ENCODE measurements at regions not wholly inside any gene's neighbourhood (a gene's known extent, or its start where the extent isn't known, plus 50 kb on each side); places are given as distances from the start of the nearest gene placed in this dataset.
"Not testable (repeated sequence)": the region's sequence is repeated elsewhere in the genome, so short reads cannot be mapped to it uniquely, and the experiment has no call there.

- ATAC-seq (no peak), DNase-seq (no peak)
- CTCF ChIA-PET, result no interaction called here
- H3K4me3 Mint-ChIP-seq, result no peak overlapping the region
- no peaks in the 10 kb centered on the region for H3K4me1 Mint-ChIP-seq
- no peaks in the 10 kb centered on the region for H3K27me3 Mint-ChIP-seq
- no peak overlapping the region for H3K27ac Mint-ChIP-seq
- H3K36me3 Mint-ChIP-seq, result no peaks in the 10 kb centered on the region
- H3K9me3 Mint-ChIP-seq (ENCODE audit: low read depth), result peaks cover 6% of the 10 kb centered on the region
Observed at GRCh38 chr3:86887876-86888275, 103.1 kb downstream of the VGLL3 start.

- Mint-ChIP-seq H3K4me3 (no peak overlapping the region), H3K27me3 (no peaks in the 10 kb centered on the region), H3K36me3 (no peaks in the 10 kb centered on the region), H3K4me1 (no peaks in the 10 kb centered on the region), H3K9me3 (ENCODE audit: low read depth) (peaks cover 5% of the 10 kb centered on the region), H3K27ac (no peak overlapping the region)
- DNase-seq, result no peak
- CTCF ChIA-PET, result no interaction called here
- no peak for ATAC-seq
Observed at GRCh38 chr3:86880066-86880465, 110.9 kb downstream of the VGLL3 start.

- H3K9me3 Mint-ChIP-seq (ENCODE audit: low read depth); H3K27ac Mint-ChIP-seq; H3K4me1 Mint-ChIP-seq; H3K4me3 Mint-ChIP-seq; DNase-seq; CTCF ChIA-PET; ATAC-seq; H3K36me3 Mint-ChIP-seq; H3K27me3 Mint-ChIP-seq: not testable (repeated sequence)
Observed at GRCh38 chr3:86876504-86877181, 114.3 kb downstream of the VGLL3 start.

GRCh38 chr3:86874790-86875189 lies 116.2 kb downstream of the VGLL3 start:
- CTCF ChIA-PET; H3K4me3 Mint-ChIP-seq; DNase-seq; H3K27ac Mint-ChIP-seq; H3K27me3 Mint-ChIP-seq; H3K9me3 Mint-ChIP-seq (ENCODE audit: low read depth); H3K4me1 Mint-ChIP-seq; H3K36me3 Mint-ChIP-seq; ATAC-seq: not testable (repeated sequence)

- Mint-ChIP-seq H3K4me3 (no peak overlapping the region), H3K9me3 (ENCODE audit: low read depth) (peaks cover 10% of the 10 kb centered on the region)
Observed at GRCh38 chr3:86869566-86869965, 121.4 kb downstream of the VGLL3 start.

GRCh38 chr3:86867982-86868381 lies 123.0 kb downstream of the VGLL3 start:
- no peak for ATAC-seq
- Mint-ChIP-seq H3K4me1 (no peaks in the 10 kb centered on the region), H3K4me3 (no peak overlapping the region), H3K36me3 (no peaks in the 10 kb centered on the region), H3K9me3 (ENCODE audit: low read depth) (peaks cover 13% of the 10 kb centered on the region), H3K27ac (no peak overlapping the region), H3K27me3 (no peaks in the 10 kb centered on the region)
- no peak for DNase-seq
- CTCF ChIA-PET, result no interaction called here

More at GRCh38 chr3:86869566-86869965, 121.4 kb downstream of the VGLL3 start:
- no peak for DNase-seq
- Mint-ChIP-seq H3K27ac (no peak overlapping the region), H3K4me1 (no peaks in the 10 kb centered on the region), H3K36me3 (no peaks in the 10 kb centered on the region), H3K27me3 (no peaks in the 10 kb centered on the region)
- CTCF ChIA-PET, result no interaction called here
- no peak for ATAC-seq

- no peak overlapping the region for H3K4me3 Mint-ChIP-seq
- CTCF ChIA-PET, result interaction anchor here (0.6 kb wide), 1 partner anchor 41 kb away, joined by 3 read pairs; no protein-coding TSS in a partner anchor
Observed at GRCh38 chr3:86865506-86865905, 125.4 kb downstream of the VGLL3 start.

GRCh38 chr3:86856711-86857110 lies 134.2 kb downstream of the VGLL3 start:
- no peaks in the 10 kb centered on the region for H3K9me3 Mint-ChIP-seq (ENCODE audit: low read depth)
- CTCF ChIA-PET, result no interaction called here
- H3K27ac Mint-ChIP-seq, result no peak overlapping the region
- ATAC-seq, result no peak
- DNase-seq, result no peak
- no peaks in the 10 kb centered on the region for H3K4me1 Mint-ChIP-seq
- no peak overlapping the region for H3K4me3 Mint-ChIP-seq
- H3K27me3 Mint-ChIP-seq, result no peaks in the 10 kb centered on the region
- H3K36me3 Mint-ChIP-seq, result no peaks in the 10 kb centered on the region

More at GRCh38 chr3:86865506-86865905, 125.4 kb downstream of the VGLL3 start:
- Mint-ChIP-seq H3K9me3 (ENCODE audit: low read depth) (peaks cover 13% of the 10 kb centered on the region), H3K4me1 (no peaks in the 10 kb centered on the region), H3K27ac (no peak overlapping the region), H3K36me3 (no peaks in the 10 kb centered on the region), H3K27me3 (no peaks in the 10 kb centered on the region)
- ATAC-seq, result no peak
- DNase-seq, result no peak

- CTCF ChIA-PET, result no interaction called here
- Mint-ChIP-seq H3K9me3 (ENCODE audit: low read depth) (peaks cover 7% of the 10 kb centered on the region), H3K4me1 (no peaks in the 10 kb centered on the region), H3K27me3 (no peaks in the 10 kb centered on the region), H3K4me3 (no peak overlapping the region), H3K36me3 (no peaks in the 10 kb centered on the region), H3K27ac (no peak overlapping the region)
- ATAC-seq (no peak), DNase-seq (no peak)
Observed at GRCh38 chr3:86849991-86850390, 141.0 kb downstream of the VGLL3 start.

- no peak for ATAC-seq
- Mint-ChIP-seq H3K27ac (no peak overlapping the region), H3K9me3 (ENCODE audit: low read depth) (peaks cover 9% of the 10 kb centered on the region), H3K36me3 (no peaks in the 10 kb centered on the region), H3K27me3 (no peaks in the 10 kb centered on the region), H3K4me3 (no peak overlapping the region), H3K4me1 (no peaks in the 10 kb centered on the region)
- CTCF ChIA-PET, result no interaction called here
- no peak for DNase-seq
Observed at GRCh38 chr3:86845726-86846125, 145.2 kb downstream of the VGLL3 start.

GRCh38 chr3:86838927-86839326 lies 152.0 kb downstream of the VGLL3 start:
- Mint-ChIP-seq H3K9me3 (ENCODE audit: low read depth) (peaks cover 5% of the 10 kb centered on the region), H3K27ac (no peak overlapping the region), H3K4me3 (no peak overlapping the region), H3K27me3 (no peaks in the 10 kb centered on the region), H3K36me3 (no peaks in the 10 kb centered on the region), H3K4me1 (no peaks in the 10 kb centered on the region)
- CTCF ChIA-PET, result no interaction called here
- no peak for ATAC-seq
- no peak for DNase-seq

GRCh38 chr3:86837871-86838270 lies 153.1 kb downstream of the VGLL3 start:
- ATAC-seq, result no peak
- H3K4me3 Mint-ChIP-seq, result no peak overlapping the region
- no peaks in the 10 kb centered on the region for H3K27me3 Mint-ChIP-seq
- H3K4me1 Mint-ChIP-seq, result no peaks in the 10 kb centered on the region
- H3K36me3 Mint-ChIP-seq, result peaks cover 1% of the 10 kb centered on the region
- H3K27ac Mint-ChIP-seq, result no peak overlapping the region
- H3K9me3 Mint-ChIP-seq (ENCODE audit: low read depth), result peaks cover 4% of the 10 kb centered on the region
- no peak for DNase-seq
- CTCF ChIA-PET, result no interaction called here

GRCh38 chr3:86830566-86830965 lies 160.4 kb downstream of the VGLL3 start:
- DNase-seq (no peak), ATAC-seq (no peak)
- no peaks in the 10 kb centered on the region for H3K27me3 Mint-ChIP-seq
- no peak overlapping the region for H3K27ac Mint-ChIP-seq
- no peak overlapping the region for H3K4me3 Mint-ChIP-seq
- H3K9me3 Mint-ChIP-seq (ENCODE audit: low read depth), result peaks cover 4% of the 10 kb centered on the region
- peaks cover 1% of the 10 kb centered on the region for H3K36me3 Mint-ChIP-seq
- H3K4me1 Mint-ChIP-seq, result no peaks in the 10 kb centered on the region
- CTCF ChIA-PET, result no interaction called here

GRCh38 chr3:86828751-86829150 lies 162.2 kb downstream of the VGLL3 start:
- ATAC-seq (no peak), DNase-seq (no peak)
- Mint-ChIP-seq H3K4me3 (no peak overlapping the region), H3K9me3 (ENCODE audit: low read depth) (peaks cover 4% of the 10 kb centered on the region), H3K36me3 (peaks cover 1% of the 10 kb centered on the region), H3K27me3 (no peaks in the 10 kb centered on the region), H3K27ac (no peak overlapping the region), H3K4me1 (no peaks in the 10 kb centered on the region)
- CTCF ChIA-PET, result no interaction called here

- H3K4me3 Mint-ChIP-seq; H3K27me3 Mint-ChIP-seq; DNase-seq; H3K4me1 Mint-ChIP-seq; H3K27ac Mint-ChIP-seq; ATAC-seq; H3K9me3 Mint-ChIP-seq (ENCODE audit: low read depth); H3K36me3 Mint-ChIP-seq; CTCF ChIA-PET: not testable (repeated sequence)
Observed at GRCh38 chr3:86827582-86827981, 163.4 kb downstream of the VGLL3 start.

Measured in activated CD8-positive, alpha-beta memory T cell treated with anti-CD3 and anti-CD28 coated beads, Interleukin-2, amount 10 ng/mL, durations not matched to agents 7 days and 5 days (primary cell).